C4-2B (cell line): ENCODE measurements at regions not wholly inside any gene's neighbourhood (a gene's known extent, or its start where the extent isn't known, plus 50 kb on each side); places are given as distances from the start of the nearest gene placed in this dataset.
"Not testable (repeated sequence)": the region's sequence is repeated elsewhere in the genome, so short reads cannot be mapped to it uniquely, and the experiment has no call there.

Experiments
- H3K27ac ChIP-seq: fragments of 450-650 bp; 2 replicates; pipeline ENCODE4 v1.5.1; 2017
- CTCF ChIP-seq: fragments of 450-650 bp; conservative IDR thresholded peaks from 2 replicates; pipeline ENCODE4 v1.5.1; 2017; ENCODE audit warnings: mild to moderate bottlenecking
- ZFX ChIP-seq: fragments of 450-650 bp; IDR thresholded peaks from 2 replicates; pipeline ENCODE4 v1.6.1; 2017

DNA sequence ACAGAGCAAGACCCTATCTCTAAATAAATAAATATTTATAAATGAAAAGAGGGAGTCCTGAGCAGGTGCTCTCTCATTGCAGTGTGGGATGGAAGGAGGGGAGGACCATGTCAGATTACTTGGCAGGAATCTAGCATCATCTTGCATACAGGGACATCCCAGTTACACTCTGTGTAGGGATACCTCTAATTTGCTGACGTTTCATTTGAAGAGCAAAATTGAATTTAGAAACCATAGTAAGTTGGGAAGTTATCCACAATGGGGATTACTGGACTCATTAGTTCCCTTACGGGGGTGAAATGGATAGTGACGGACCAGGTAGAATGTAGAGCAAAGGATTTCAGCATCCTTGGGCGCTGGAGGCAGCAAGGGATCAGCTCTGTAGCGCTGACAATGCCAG, 52.1 kb downstream of the ARHGEF18 start:
- H3K27ac ChIP-seq = no peak overlapping the region
- TF ChIP-seq CTCF = no peak
- no peak for TF ChIP-seq ZFX

DNA sequence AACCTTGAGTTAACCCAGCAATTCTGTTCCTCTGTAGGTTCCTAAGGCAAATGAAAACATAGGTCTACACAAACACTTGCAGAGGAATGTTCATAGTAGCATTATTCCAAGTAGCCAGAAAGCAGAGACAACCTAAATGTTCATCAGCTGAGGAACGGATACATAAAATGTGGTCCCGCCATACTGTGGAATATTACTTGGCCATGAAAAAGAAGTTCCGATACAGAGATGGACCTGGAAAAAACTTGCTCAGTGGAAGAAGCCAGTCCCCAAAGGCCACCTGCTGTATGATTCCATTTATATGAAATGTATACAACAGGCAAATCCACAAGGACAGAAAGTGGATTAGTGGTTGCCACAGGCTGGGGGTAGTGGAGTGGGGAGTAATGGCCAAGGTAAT, 53.0 kb downstream of the ARHGEF18 start:
- TF ChIP-seq ZFX (no peak), CTCF (no peak)
- H3K27ac ChIP-seq = no peak overlapping the region

GRCh38 chr19:7405482-7405881, 56.7 kb downstream of the ARHGEF18 start:
- H3K27ac ChIP-seq = not testable (repeated sequence)

DNA sequence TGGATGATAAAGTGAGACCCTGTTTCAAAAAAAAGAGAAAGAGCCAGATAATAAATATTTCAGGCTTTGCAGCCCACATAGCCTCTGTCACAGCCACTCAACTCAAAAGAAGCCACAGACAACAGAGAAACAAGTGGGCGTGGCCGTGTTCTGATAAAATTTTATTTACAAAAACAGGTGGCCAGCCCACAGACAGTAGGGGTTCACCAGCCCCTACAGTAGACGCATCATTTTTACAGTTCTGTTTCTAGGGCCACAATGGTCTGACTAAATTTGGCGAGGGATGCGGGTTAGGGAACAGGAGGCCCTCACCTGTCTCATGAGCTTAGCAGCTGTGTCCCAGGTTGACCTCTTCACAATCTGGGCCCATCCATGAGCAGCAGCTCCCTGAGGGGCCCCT, 59.5 kb downstream of the ARHGEF18 start:
- no peak for TF ChIP-seq ZFX
- TF ChIP-seq CTCF = no peak
- H3K27ac ChIP-seq = no peak overlapping the region

DNA sequence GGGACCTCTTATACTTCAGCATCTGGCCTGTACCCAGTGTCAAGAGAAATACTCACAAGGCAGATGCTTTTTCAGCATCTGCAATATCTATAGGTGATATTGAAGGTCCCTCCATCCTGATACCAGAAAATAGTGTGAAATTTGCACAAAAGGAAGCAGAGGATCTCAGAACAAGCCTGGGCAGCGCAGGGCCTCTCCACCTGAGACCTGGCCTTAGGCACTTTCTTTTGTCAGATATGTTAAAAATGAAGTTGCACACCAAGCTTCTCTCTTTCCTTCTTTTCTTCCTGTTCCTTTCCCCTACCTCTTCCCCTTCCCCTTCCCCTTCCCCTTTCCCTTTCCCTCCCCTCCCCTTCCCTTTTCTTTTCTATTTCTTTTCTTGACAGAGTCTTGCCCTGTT, 62.2 kb downstream of the ARHGEF18 start:
- no peak for TF ChIP-seq CTCF
- no peak for TF ChIP-seq ZFX
- H3K27ac ChIP-seq = no peak overlapping the region

- TF ChIP-seq ZFX (no peak), CTCF (no peak)
- H3K27ac ChIP-seq = no peak overlapping the region
Observed at GRCh38 chr19:7413629-7414028, 64.9 kb downstream of the ARHGEF18 start.

- H3K27ac ChIP-seq = peak overlapping the region; percentile 82
- TF ChIP-seq CTCF = no peak
- TF ChIP-seq ZFX = no peak
Observed at GRCh38 chr19:7415163-7415856, 66.6 kb downstream of the ARHGEF18 start.

DNA sequence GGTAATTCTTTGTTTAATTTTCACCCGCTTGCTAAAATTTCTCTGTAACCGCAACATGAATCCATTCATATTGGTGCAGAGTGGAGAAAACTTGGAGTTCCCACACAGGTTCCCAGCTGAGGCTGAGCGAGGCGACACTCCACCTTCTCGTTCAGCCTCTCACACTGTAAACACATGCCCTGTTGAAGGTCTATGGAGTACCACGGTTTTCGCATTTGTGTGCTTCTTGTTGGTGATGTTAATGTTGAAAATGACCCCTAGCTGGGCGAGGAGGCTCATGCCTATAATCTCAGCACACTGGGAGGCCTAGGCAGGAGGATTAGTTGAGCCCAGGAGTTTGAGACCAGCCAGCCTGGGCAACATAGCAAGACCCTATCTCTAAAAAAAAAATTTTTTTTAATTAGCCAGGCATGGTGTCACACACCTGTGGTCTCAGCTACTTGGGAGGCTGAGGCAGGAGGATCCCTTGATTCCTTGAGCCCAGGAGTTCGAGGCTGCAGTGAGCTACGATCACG, 67.2 kb downstream of the ARHGEF18 start:
- H3K27ac ChIP-seq = peak overlapping the region; percentile 82
- TF ChIP-seq CTCF = no peak
- no peak for TF ChIP-seq ZFX
